PC-9 (cell line): ENCODE measurements at regions not wholly inside any gene's neighbourhood (a gene's known extent, or its start where the extent isn't known, plus 50 kb on each side); places are given as distances from the start of the nearest gene placed in this dataset.

Experiments
- CTCF ChIP-seq: fragments of 200-600 bp; sonication (generic); conservative IDR thresholded peaks from 2 replicates; pipeline ENCODE4 v1.6.1; 2017; ENCODE audit warnings: mixed run types, antibody characterized with exemption, mild to moderate bottlenecking, moderate library complexity
- EZH2 ChIP-seq: fragments of 200-600 bp; sonication (generic); IDR thresholded peaks from 2 replicates; pipeline ENCODE4 v1.8.0; 2017; ENCODE audit warnings: antibody characterized with exemption, low read depth

GRCh38 chr2:117603060-117603459 lies 211.4 kb upstream of the DDX18 start:
- no peak for TF ChIP-seq CTCF
- no peak for TF ChIP-seq EZH2
